ENCODE measurements at regions not wholly inside any gene's neighbourhood (a gene's known extent, or its start where the extent isn't known, plus 50 kb on each side); places are given as distances from the start of the nearest gene placed in this dataset.
"Not testable (repeated sequence)": the region's sequence is repeated elsewhere in the genome, so short reads cannot be mapped to it uniquely, and the experiment has no call there.

DNA sequence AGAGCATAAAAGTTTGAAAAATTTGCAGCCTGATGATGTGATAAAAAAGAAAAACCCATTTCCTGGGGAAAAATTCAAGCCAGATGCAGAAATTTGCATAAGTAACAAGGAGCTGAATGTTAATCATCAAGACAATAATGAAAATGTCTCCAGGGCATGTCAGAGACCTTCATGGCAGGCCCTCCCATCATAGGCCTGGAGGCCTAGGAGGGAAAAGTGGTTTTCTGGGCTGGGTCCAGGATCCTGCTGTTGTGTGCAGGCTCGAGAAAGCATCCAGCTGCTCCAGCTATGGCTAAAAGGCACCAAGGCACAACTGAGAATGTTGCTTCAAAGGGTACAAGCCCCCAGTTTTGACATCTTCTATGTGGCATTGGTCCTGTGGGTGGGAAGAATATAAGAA lies 1014.0 kb downstream of the SI start:
- in situ Hi-C loops (cut with HindIII; ENCODE audit: low sequenced_read_pairs) = no loop called here
- DNase-seq (ENCODE audit: low spot score) = no peak

DNA sequence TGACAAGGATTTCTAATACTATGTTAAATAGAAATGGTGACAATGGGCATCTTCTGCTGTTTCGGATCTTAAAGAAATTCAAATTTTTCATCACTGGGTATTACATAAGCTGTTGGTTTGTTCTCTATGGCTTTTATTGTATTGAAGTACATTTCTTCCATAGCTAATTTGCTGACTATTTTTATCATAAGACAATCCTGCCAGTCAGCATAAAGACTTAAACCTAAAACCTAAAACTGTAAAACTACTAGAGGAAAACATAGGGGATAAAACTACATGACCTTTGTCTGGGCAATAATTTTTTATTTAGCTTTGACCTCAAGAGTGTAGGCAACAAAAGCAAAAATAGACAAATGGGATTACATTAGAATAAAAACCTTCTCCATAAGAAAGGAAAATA lies 1017.4 kb downstream of the SI start:
- DNase-seq (ENCODE audit: low spot score) = no peak
- in situ Hi-C loops (cut with HindIII; ENCODE audit: low sequenced_read_pairs) = no loop called here

DNA sequence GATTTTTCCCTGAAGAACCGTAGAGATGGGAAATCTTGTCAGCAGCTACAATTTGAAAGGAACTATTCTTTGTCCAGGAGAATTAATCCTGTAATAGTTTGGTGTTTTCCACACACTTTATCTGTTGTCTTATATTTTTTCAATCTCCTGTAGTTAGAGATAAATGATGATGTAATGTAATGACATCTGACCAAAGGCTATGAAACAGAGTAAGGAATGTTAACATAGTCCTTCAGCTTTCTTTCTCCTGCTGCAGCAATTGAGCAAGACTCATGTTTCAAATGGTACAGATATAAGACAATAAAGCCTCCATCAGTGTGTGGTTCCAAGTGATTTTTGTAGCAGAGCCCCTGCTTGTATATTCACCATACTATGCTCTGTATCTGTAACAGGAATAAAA lies 1028.4 kb downstream of the SI start:
- in situ Hi-C loops (cut with HindIII; ENCODE audit: low sequenced_read_pairs) = no loop called here
- no peak for DNase-seq (ENCODE audit: low spot score)

DNA sequence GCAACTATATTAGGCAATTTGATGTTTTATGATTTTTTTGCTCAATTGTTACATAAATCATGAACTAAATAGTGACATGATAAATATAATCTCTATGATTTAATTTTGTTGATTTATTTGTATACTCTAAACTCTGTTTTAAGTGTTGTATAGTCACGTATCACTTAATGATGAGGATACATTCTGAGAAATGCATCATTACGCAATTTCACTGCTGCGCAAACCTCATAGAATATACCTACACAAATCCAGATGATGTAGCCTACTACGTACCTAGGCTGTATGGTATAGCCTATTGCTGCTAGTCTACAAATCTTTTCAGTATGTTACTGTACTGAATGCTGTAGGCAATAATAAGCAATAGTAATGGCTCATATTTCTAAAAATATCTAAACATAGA lies 1029.8 kb downstream of the SI start:
- in situ Hi-C loops (cut with HindIII; ENCODE audit: low sequenced_read_pairs) = no loop called here

DNA sequence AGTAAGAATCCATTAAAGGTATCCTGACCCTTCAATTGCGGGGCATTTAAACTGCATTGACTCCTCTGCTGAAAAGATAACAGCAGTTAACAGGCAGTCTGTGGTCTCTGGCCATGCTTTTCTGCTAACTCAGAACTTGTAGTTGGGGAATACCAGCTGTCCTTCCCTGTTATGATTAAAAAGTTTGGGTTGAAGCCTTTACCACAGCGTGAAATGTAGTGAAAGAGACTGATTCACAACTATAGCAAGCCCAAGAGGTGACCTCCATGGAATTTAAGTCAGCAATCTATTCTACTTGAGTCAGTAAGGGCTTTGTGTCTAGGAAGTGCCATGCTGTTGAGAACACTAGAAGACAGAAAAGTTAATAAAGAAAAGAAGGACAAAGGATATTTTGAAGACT lies 1037.3 kb downstream of the SI start:
- no peak for DNase-seq (ENCODE audit: low spot score)
- in situ Hi-C loops (cut with HindIII; ENCODE audit: low sequenced_read_pairs) = no loop called here

More for the DNA sequence above, 1029.8 kb downstream of the SI start:
- no peak for DNase-seq (ENCODE audit: low spot score)

DNA sequence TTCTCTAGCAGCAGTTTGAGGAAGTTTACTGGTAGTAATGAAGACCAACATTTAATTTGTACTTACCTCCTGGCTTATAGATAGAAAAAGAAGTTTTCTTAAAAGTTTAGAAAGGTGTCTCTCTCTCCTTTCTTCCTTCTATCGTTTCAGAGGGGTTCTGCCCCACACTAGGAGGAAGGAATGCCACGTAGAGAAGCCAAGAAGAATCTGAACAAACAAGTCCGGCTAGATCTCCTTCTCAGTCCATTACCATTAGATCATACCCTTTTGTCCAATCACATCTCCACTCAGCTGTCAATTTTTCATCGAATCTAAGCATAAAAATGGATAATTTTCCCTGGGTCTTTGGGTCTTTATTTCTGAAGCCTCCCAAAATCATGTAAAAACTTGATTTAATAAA lies 1048.1 kb downstream of the SI start:
- in situ Hi-C loops (cut with HindIII; ENCODE audit: low sequenced_read_pairs) = no loop called here
- no peak for DNase-seq (ENCODE audit: low spot score)

DNA sequence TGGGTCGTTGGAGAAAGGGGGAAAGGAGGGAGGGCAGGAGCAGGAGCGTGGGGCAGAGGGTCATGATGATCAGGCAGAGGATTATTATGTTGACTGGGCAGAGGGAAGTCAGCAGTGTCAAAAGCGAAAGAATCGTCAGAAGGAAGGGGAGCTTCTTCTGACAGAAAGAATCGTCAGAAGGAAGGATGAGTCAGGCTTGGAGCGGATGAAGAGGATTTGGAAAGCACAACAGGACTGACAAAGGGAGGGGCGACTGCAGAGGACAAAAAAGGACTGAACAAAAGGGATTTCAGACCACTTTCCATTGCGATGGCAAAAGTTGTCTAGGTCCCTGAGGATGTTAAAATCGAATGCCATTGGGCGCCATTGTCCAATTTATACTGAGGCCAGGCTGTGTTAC lies 1053.5 kb downstream of the SI start:
- DNase-seq (ENCODE audit: low spot score) = no peak
- in situ Hi-C loops (cut with HindIII; ENCODE audit: low sequenced_read_pairs) = no loop called here

DNA sequence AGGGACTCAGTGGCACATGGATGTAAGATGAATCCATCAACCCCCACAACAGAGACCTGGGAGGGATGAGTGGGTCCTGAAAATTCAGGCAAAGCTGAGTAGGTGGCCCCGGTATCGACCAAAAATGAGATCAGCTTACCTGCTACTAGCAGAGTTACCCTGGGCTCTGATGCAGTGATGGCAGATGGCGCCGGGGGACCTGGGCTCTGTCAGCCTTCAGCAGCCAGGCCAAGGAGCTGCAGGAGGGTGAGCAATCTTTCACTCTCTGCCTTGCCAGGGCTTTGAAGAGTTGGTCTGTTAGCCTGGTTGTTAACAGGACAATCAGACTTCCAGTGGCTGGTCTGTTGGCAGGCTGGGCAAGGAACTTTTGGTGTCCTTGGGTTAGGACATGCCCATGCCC lies 1054.8 kb downstream of the SI start:
- DNase-seq (ENCODE audit: low spot score) = no peak
- in situ Hi-C loops (cut with HindIII; ENCODE audit: low sequenced_read_pairs) = no loop called here

DNA sequence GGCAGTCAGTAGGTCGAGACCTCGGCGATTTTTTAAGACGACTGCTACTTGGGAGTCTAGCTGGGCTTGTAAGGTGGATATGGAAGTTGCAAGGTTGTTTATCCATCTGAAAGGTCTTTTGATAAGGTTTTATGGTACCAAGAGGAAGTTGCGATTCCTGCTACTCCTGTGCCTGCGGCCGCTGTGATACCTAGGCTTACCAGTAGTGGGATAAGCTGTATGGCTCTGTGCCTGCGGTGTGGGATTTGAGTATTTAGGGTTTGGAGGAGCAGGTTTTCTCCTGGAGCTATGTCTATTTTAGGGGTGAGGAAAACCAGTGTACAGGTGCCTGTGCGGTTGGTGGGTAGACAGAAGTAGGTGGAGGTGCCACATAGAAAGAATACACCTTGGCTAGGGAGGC lies 1059.8 kb downstream of the SI start:
- in situ Hi-C loops (cut with HindIII; ENCODE audit: low sequenced_read_pairs) = no loop called here
- DNase-seq (ENCODE audit: low spot score) = no peak

DNA sequence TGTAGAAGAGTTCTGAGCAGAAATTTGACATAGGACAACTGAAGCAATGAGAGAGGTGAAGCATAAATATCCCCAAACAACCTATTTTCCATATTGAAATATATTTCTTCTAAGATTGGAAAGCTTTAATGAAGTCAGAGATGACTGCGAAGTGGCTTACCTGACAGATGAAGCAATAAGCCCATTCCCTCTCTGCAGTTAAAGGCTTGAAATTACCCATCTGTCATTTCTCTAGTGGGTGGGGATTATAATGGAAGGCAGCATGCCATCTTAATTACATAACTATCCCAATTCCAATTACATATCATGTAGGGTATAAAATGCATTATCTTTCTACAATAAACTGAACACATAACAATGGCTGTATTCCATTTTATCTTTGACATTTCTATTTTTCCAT lies 1070.5 kb downstream of the SI start:
- DNase-seq (ENCODE audit: low spot score) = no peak
- in situ Hi-C loops (cut with HindIII; ENCODE audit: low sequenced_read_pairs) = no loop called here

DNA sequence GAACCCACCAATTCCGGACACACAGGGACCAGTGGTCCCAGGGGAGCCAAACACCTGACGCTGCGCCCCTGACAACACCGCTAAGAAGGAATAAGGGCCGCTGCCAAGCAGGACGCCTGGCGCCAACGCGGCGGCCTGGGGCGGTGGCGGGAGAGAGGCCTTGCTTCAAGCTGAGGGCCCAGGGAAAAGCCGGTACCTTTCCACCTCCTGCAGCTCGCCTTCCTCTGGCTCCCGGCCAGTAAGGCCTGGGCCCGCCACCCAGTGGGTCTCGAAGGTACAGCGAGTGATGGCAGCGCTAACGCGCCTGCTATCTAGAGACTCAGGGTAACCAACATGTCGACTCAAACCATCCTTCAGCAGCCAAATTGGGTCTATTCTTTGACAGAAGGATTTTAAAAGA lies 1074.1 kb downstream of the SI start:
- DNase-seq (ENCODE audit: low spot score) = no peak
- in situ Hi-C loops (cut with HindIII; ENCODE audit: low sequenced_read_pairs) = no loop called here

DNA sequence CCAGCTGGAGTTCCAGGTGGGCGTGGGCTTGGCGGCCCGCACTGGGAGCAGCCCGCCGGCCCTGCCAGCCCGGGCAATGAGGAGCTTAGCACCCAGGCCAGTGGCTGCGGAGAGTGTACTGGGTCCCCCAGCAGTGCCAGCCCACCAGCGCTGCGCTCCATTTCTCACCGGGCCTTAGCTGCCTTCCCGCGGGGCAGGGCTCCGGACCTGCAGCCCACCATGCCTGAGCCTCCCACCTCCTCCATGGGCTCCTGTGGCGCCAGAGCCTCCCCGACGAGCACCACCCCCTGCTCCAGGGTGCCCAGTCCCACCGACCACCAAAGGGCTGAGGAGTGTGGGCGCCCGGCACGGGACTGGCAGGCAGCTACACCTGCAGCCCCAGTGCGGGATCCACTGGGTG lies 1075.3 kb downstream of the SI start:
- DNase-seq (ENCODE audit: low spot score); in situ Hi-C loops (cut with HindIII; ENCODE audit: low sequenced_read_pairs): not testable (repeated sequence)

DNA sequence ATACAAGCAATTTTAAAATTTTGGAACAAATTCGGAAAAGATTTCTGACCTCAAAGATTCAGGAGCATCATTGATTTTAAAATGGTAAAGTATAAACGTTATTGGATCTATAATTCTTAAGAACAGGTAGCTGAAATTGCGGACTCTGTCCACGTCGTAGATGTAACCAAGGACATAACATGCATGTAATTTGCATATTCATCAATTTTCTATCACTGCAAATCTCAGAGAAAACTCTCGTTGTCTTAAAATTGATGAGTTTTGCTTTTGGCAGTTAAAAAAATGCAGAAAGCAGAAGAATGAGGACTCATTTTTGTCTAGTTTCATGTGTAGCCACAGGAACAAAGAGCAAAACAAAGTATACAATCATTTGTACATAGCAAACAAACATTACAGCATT lies 1094.4 kb downstream of the SI start:
- in situ Hi-C loops (cut with HindIII; ENCODE audit: low sequenced_read_pairs) = no loop called here
- no peak for DNase-seq (ENCODE audit: low spot score)

DNA sequence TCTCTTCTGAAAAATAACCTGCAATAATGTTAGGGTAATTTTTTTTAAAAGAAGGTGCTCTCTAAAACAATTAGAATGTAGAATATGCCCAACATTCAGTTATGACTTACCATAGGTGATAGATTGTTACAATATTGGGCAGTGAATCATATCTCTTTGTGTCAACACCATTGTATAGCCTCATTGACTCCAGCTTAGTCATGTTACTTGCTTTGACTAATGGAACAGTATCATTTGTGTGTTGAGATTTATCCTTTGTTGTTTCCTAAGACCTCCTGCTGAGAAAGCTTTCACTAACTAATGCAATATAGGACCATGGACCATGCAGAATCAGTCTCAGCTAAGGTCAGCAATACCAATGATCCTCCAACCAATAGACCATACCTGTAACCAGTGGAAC lies 1106.4 kb downstream of the SI start:
- no peak for DNase-seq (ENCODE audit: low spot score)
- in situ Hi-C loops (cut with HindIII; ENCODE audit: low sequenced_read_pairs) = no loop called here

DNA sequence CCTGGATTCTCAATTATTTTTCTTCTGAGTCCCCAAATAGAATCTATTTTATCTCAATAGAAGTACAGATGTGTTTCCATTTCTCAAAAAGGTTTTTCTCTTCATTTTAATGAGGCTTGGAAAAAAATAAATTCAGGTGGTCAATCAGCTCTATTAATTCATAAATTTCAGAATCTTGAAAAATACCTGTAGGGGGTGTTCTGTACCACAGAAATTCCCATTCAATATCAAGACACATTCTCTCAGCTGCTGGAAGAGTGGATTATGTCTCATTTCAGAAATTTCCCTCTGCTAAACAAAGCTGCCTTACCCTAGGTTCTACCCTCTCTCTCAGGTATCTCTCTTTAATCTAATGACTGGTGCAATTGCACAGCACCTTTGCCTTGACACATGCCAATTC lies 1121.2 kb downstream of the SI start:
- in situ Hi-C loops (cut with HindIII; ENCODE audit: low sequenced_read_pairs) = no loop called here
- DNase-seq (ENCODE audit: low spot score) = no peak

DNA sequence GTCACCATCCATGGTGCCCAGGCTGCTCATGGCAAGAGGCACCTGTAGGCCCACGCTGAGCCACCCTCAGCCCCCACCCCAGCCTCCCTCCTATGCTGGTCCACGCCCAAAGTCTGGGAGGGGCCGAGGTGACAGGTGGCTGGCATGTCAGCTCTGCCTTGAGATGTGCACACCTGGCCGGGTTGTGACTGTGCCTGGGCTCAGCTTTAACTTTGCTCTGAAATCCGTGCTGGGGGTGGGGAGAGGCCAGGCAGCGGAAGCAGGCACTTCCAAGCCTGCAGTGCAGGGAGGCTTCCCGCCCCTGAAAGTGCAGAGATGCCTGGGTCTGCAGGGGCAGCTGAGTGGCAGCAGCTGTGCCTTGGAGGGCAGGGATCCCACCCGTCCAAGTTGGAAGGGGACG lies 1124.8 kb downstream of the SI start:
- DNase-seq (ENCODE audit: low spot score) = no peak
- in situ Hi-C loops (cut with HindIII; ENCODE audit: low sequenced_read_pairs) = no loop called here

DNA sequence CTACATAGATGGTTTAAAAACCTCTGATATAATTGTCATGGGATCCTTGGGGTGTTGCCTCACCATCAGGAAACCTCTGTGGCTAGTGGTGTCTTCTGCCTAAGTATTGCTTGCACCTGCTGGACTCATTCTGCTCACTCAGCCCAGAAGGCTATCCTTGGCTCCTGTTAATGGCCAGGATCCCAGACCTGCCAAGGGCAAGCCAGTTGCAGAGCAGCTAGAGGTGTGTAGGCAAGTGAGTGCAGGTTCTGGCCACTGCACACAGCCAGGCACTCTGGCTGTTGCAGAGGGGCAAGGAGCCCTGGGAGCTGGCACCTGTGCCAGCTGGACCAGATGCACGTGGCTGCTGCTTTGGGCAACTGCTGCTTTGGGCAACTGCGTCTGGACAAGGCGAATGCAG lies 1125.8 kb downstream of the SI start:
- in situ Hi-C loops (cut with HindIII; ENCODE audit: low sequenced_read_pairs) = no loop called here
- DNase-seq (ENCODE audit: low spot score) = no peak

DNA sequence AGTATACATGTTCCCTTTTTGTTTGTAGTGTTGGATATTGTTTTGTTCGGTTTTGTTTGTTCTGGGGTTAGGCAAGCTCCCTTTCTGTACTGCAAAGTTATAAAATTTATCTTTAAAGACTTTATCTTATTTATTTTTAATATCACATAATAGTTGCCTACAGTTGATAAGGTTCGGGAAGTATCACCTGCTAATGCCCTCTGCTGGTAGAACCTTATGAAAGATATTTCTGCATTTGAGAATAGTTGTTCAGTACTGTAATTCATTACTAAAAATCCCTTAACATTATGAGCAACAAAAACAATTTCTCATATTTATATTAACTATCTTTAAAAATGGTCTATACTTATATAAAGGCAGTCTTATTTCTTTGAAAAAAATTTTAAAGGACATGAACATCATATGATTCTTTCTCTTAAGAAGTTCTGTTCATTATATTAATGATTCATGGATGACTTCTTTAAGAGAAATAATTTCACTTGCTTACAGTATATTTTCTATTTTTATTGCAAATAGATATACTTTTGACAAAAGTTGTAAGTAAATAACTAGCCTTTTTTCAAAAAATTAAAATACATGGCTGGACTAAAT lies 1126.8 kb downstream of the SI start:
- no peak for DNase-seq (ENCODE audit: low spot score)
- in situ Hi-C loops (cut with HindIII; ENCODE audit: low sequenced_read_pairs) = no loop called here

DNA sequence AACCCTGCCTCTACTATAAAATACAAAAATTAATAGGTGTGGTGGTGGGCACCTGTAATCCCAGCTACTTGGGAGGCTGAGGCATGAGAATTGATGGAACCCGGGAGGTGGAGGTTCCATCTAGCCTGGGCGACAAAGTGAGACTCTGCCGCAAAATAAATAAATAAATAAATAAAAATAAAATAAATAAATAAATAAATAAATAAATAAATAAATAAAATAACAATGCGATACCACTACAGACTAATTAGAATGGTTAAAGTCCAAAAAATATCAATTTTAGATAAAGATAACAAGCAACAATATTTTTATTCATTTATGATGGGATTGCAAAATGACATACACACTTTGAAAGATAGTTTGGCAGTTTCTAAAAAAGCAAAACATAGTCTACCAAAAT lies 1131.5 kb downstream of the SI start:
- in situ Hi-C loops (cut with HindIII; ENCODE audit: low sequenced_read_pairs) = no loop called here
- no peak for DNase-seq (ENCODE audit: low spot score)

DNA sequence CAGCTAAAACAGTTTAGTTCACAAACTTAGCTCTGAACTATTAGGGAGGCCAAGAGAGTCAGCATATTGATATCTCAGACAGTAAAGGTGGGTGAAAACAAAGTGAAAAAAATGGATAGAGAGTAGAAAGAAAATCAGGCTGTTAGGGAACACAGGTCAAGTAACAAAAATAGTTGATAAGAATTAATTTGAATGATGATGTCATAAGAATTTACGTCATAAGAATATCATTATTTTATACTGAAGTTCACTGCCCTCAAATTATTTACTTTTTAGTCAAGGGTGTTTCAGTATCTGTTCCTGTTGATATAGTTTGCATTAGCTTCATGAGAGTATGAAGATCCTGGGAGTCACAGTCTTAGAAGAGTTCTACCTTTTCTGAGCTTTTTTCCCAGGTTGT lies 1134.6 kb downstream of the SI start:
- no peak for DNase-seq (ENCODE audit: low spot score)
- in situ Hi-C loops (cut with HindIII; ENCODE audit: low sequenced_read_pairs) = no loop called here

DNA sequence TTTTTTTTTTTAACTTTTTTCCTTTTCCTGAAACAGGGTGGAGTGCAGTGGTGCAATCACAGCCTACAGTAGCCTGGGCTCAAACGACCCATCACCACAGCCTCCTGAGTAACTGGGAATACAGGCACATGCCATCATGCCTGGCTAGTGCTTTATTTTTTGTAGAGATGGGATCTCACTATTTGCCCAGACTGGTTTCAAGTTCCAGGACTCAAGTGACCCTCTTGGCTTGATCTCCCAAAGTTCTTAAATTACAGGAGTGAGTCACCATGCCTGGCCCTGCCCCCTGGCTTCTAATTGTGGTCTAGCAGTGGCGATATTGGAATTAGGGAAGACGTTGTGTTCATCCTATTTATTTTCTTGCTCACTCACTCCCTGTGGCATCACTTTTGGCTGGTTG lies 1138.4 kb downstream of the SI start:
- no peak for DNase-seq (ENCODE audit: low spot score)
- in situ Hi-C loops (cut with HindIII; ENCODE audit: low sequenced_read_pairs) = no loop called here

DNA sequence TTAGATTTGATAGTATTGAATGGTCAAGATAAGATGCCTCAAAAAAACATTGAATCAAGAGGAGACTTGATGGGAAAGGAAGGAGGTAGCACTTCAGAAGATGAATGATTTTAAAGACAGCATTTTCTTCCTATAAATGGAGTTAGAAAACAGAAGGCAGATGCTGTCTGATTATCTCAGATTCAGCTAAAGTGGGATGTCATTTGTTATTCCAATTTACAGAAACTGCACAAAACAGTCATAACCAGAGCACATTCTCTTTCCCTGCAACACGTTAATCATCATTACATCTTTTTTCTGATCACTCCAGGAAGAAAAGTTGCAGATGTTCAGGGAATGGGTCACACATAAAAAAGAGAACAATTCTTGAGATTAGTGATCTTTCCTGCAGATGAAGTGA lies 1141.8 kb downstream of the SI start:
- DNase-seq (ENCODE audit: low spot score) = no peak
- in situ Hi-C loops (cut with HindIII; ENCODE audit: low sequenced_read_pairs) = no loop called here
